ENCODE measurements at regions not wholly inside any gene's neighbourhood (a gene's known extent, or its start where the extent isn't known, plus 50 kb on each side); places are given as distances from the start of the nearest gene placed in this dataset.
"Not testable (repeated sequence)": the region's sequence is repeated elsewhere in the genome, so short reads cannot be mapped to it uniquely, and the experiment has no call there.

DNA sequence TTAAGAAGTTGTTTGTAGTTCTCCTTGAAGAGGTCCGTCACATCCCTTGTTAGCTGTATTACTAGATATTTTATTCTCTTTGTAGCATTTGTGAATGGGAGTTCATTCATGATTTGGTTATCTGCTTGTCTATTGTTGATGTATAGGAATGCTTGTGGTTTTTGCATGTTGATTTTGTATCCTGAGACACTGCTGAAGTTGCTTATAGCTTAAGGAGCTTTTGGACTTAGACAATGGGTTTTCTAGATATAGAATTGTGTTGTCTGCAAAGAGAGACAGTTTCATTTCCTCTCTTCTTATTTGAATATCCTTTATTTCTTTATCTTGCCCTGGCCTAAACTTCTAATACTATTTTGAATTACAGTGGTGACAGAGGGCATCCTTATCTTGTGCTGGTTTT, 52.1 kb upstream of the GRID2 start:
- ATAC-seq (ENCODE audit: insufficient read depth, low read depth) (no peak), DNase-seq (no peak)
- no peaks in the 10 kb centered on the region for H3K79me2 ChIP-seq (ENCODE audit: insufficient read depth, low read length)
- no peaks in the 10 kb centered on the region for H3K27me3 ChIP-seq (ENCODE audit: insufficient read depth, low read length, poor library complexity)
- H2AFZ ChIP-seq (ENCODE audit: low read depth, low read length) = no peak overlapping the region
- no peak overlapping the region for H3K27ac ChIP-seq (ENCODE audit: low read length)
- no peaks in the 10 kb centered on the region for H3K4me1 ChIP-seq (ENCODE audit: insufficient read depth, low read length)
- TF ChIP-seq, protein P1, sequence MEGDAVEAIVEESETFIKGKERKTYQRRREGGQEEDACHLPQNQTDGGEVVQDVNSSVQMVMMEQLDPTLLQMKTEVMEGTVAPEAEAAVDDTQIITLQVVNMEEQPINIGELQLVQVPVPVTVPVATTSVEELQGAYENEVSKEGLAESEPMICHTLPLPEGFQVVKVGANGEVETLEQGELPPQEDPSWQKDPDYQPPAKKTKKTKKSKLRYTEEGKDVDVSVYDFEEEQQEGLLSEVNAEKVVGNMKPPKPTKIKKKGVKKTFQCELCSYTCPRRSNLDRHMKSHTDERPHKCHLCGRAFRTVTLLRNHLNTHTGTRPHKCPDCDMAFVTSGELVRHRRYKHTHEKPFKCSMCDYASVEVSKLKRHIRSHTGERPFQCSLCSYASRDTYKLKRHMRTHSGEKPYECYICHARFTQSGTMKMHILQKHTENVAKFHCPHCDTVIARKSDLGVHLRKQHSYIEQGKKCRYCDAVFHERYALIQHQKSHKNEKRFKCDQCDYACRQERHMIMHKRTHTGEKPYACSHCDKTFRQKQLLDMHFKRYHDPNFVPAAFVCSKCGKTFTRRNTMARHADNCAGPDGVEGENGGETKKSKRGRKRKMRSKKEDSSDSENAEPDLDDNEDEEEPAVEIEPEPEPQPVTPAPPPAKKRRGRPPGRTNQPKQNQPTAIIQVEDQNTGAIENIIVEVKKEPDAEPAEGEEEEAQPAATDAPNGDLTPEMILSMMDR (IDR thresholded peaks at IDR 0.05; ENCODE audit: borderline replicate concordance, extremely low read depth, low read length, poor library complexity, severe bottlenecking) = no peak
- no peak for TF ChIP-seq EZH2 (IDR thresholded peaks at IDR 0.05; ENCODE audit: borderline replicate concordance, low read depth, low read length, severe bottlenecking)
- H3K36me3 ChIP-seq (ENCODE audit: insufficient read depth, low read length) = no peaks in the 10 kb centered on the region
- peaks cover 6% of the 10 kb centered on the region for H3K9me3 ChIP-seq (ENCODE audit: insufficient read depth, low read length, severe bottlenecking)
- H3K4me3 ChIP-seq (ENCODE audit: low read depth in 1 of 2, low read length in 2 of 2) = no peak overlapping the region
- H3K4me2 ChIP-seq (ENCODE audit: insufficient read depth, low read length) = no peak overlapping the region
- H3K9ac ChIP-seq (ENCODE audit: low read depth, low read length) = no peak overlapping the region
- no peaks in the 10 kb centered on the region for H4K20me1 ChIP-seq (ENCODE audit: insufficient read depth, low read length)

DNA sequence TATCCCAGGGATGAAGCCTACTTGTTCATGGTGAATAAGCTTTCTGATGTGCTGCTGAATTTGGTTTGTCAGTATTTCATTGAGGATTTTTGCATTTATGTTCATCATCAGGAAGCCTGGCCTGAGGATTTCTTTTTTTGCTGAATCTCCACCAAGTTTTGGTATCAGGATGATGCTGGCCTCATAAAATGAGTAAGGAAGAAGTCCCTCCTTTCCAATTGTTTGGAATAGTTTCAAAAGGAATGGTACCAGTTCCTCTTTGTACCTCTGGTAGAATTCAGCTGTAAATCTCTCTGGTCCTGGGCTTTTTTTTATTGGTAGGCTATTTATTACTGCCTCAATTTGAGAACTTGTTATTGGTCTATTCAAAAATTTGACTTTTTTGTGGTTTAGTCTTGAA, 51.4 kb upstream of the GRID2 start:
- not testable (repeated sequence) for H3K4me3 ChIP-seq (ENCODE audit: low read depth in 1 of 2, low read length in 2 of 2); H2AFZ ChIP-seq (ENCODE audit: low read depth, low read length); ATAC-seq (ENCODE audit: insufficient read depth, low read depth); H3K9me3 ChIP-seq (ENCODE audit: insufficient read depth, low read length, severe bottlenecking); H3K4me2 ChIP-seq (ENCODE audit: insufficient read depth, low read length); H4K20me1 ChIP-seq (ENCODE audit: insufficient read depth, low read length); H3K9ac ChIP-seq (ENCODE audit: low read depth, low read length); H3K4me1 ChIP-seq (ENCODE audit: insufficient read depth, low read length); H3K27ac ChIP-seq (ENCODE audit: low read length); H3K79me2 ChIP-seq (ENCODE audit: insufficient read depth, low read length); H3K36me3 ChIP-seq (ENCODE audit: insufficient read depth, low read length); H3K27me3 ChIP-seq (ENCODE audit: insufficient read depth, low read length, poor library complexity); DNase-seq

DNA sequence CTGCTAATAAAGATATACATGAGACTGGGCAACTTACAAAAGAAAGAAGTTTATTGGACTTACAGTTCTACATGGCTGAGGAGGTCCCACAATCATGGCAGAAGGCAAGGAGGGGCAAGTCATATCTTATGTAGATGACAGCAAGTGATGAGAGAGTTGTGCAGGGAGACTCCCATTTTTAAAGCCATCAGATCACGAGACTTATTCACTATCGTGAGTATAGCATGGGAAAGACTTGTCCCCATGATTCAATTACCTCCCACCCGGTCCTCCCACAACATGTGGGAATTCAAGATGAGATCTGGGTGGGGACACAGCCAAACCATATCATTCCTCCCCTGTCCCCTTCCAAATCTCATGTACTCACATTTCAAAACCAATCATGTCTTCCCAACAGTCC, 50.9 kb upstream of the GRID2 start:
- H3K4me1 ChIP-seq (ENCODE audit: insufficient read depth, low read length) = no peaks in the 10 kb centered on the region
- ATAC-seq (ENCODE audit: insufficient read depth, low read depth) = no peak
- no peaks in the 10 kb centered on the region for H3K27me3 ChIP-seq (ENCODE audit: insufficient read depth, low read length, poor library complexity)
- no peak overlapping the region for H3K4me2 ChIP-seq (ENCODE audit: insufficient read depth, low read length)
- no peak overlapping the region for H2AFZ ChIP-seq (ENCODE audit: low read depth, low read length)
- no peaks in the 10 kb centered on the region for H3K79me2 ChIP-seq (ENCODE audit: insufficient read depth, low read length)
- no peak overlapping the region for H3K27ac ChIP-seq (ENCODE audit: low read length)
- H3K9me3 ChIP-seq (ENCODE audit: insufficient read depth, low read length, severe bottlenecking) = peaks cover 6% of the 10 kb centered on the region
- no peak overlapping the region for H3K4me3 ChIP-seq (ENCODE audit: low read depth in 1 of 2, low read length in 2 of 2)
- no peak overlapping the region for H3K9ac ChIP-seq (ENCODE audit: low read depth, low read length)
- no peaks in the 10 kb centered on the region for H3K36me3 ChIP-seq (ENCODE audit: insufficient read depth, low read length)
- H4K20me1 ChIP-seq (ENCODE audit: insufficient read depth, low read length) = no peaks in the 10 kb centered on the region
- DNase-seq = no peak
- TF ChIP-seq, protein P1 (IDR thresholded peaks at IDR 0.05; ENCODE audit: borderline replicate concordance, extremely low read depth, low read length, poor library complexity, severe bottlenecking) = no peak
- no peak for TF ChIP-seq EZH2 (IDR thresholded peaks at IDR 0.05; ENCODE audit: borderline replicate concordance, low read depth, low read length, severe bottlenecking)

DNA sequence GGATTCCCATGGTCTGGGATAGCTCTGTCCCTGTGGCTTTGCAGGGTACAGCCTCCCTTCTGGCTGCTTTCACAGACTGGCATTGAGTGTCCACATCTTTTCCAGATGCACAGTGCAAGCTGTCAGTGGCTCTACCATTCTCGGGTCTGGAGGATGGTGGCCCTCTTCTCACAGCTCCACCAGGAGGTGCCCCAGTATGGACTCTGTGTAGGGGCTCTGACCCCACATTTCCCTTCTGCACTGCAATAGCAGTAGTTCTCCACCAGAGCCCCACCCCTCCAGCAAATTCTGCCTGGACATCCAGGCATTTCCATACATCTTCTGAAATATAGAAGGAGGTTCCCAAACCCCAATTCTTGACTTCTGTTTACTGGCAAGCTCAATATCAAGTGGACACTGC, 50.2 kb upstream of the GRID2 start:
- no peak overlapping the region for H3K4me3 ChIP-seq (ENCODE audit: low read depth in 1 of 2, low read length in 2 of 2)
- no peak overlapping the region for H2AFZ ChIP-seq (ENCODE audit: low read depth, low read length)
- H4K20me1 ChIP-seq (ENCODE audit: insufficient read depth, low read length) = no peaks in the 10 kb centered on the region
- H3K36me3 ChIP-seq (ENCODE audit: insufficient read depth, low read length) = no peaks in the 10 kb centered on the region
- no peaks in the 10 kb centered on the region for H3K27me3 ChIP-seq (ENCODE audit: insufficient read depth, low read length, poor library complexity)
- H3K9me3 ChIP-seq (ENCODE audit: insufficient read depth, low read length, severe bottlenecking) = peaks cover 8% of the 10 kb centered on the region
- no peak for DNase-seq
- H3K4me2 ChIP-seq (ENCODE audit: insufficient read depth, low read length) = no peak overlapping the region
- H3K79me2 ChIP-seq (ENCODE audit: insufficient read depth, low read length) = no peaks in the 10 kb centered on the region
- TF ChIP-seq EZH2 (IDR thresholded peaks at IDR 0.05; ENCODE audit: borderline replicate concordance, low read depth, low read length, severe bottlenecking) = no peak
- TF ChIP-seq, protein P1 (IDR thresholded peaks at IDR 0.05; ENCODE audit: borderline replicate concordance, extremely low read depth, low read length, poor library complexity, severe bottlenecking) = no peak
- H3K27ac ChIP-seq (ENCODE audit: low read length) = no peak overlapping the region
- no peak overlapping the region for H3K9ac ChIP-seq (ENCODE audit: low read depth, low read length)
- ATAC-seq (ENCODE audit: insufficient read depth, low read depth) = no peak
- H3K4me1 ChIP-seq (ENCODE audit: insufficient read depth, low read length) = no peaks in the 10 kb centered on the region
